ENCODE measurements at regions not wholly inside any gene's neighbourhood (a gene's known extent, or its start where the extent isn't known, plus 50 kb on each side); places are given as distances from the start of the nearest gene placed in this dataset.
A peak's percentile ranks its signal among the peaks of the same experiment; 100 is the strongest.
"Not testable (repeated sequence)": the region's sequence is repeated elsewhere in the genome, so short reads cannot be mapped to it uniquely, and the experiment has no call there.

GRCh38 chr6:100212131-100212530 lies 218.1 kb upstream of the MCHR2 start:
- no peaks in the 10 kb centered on the region for H3K4me1 ChIP-seq (ENCODE audit: control insufficient read depth in 5 of 5, insufficient read depth in 5 of 5, low read length in 5 of 5)
- no peak overlapping the region for H3K4me3 ChIP-seq (ENCODE audit: low read depth in 1 of 5, low read length in 5 of 5)
- H3K36me3 ChIP-seq (ENCODE audit: control insufficient read depth in 5 of 5, insufficient read depth in 5 of 5, low read length in 5 of 5), result no peaks in the 10 kb centered on the region
- H3K27ac ChIP-seq (ENCODE audit: low read depth, low read length), result no peak overlapping the region
- no peaks in the 10 kb centered on the region for H3K9me3 ChIP-seq (ENCODE audit: control insufficient read depth in 5 of 5, low read length in 5 of 5)
- no peak overlapping the region for H3K9ac ChIP-seq (ENCODE audit: low read length in 5 of 5)
- H3K27me3 ChIP-seq (ENCODE audit: control insufficient read depth in 5 of 5, insufficient read depth in 4 of 5, low read length in 5 of 5), result no peaks in the 10 kb centered on the region

- H3K27me3 ChIP-seq (ENCODE audit: control insufficient read depth in 5 of 5, insufficient read depth in 4 of 5, low read length in 5 of 5), result no peaks in the 10 kb centered on the region
- no peaks in the 10 kb centered on the region for H3K4me1 ChIP-seq (ENCODE audit: control insufficient read depth in 5 of 5, insufficient read depth in 5 of 5, low read length in 5 of 5)
- H3K9me3 ChIP-seq (ENCODE audit: control insufficient read depth in 5 of 5, low read length in 5 of 5), result no peaks in the 10 kb centered on the region
- H3K9ac ChIP-seq (ENCODE audit: low read length in 5 of 5), result no peak overlapping the region
- H3K27ac ChIP-seq (ENCODE audit: low read depth, low read length), result no peak overlapping the region
- no peaks in the 10 kb centered on the region for H3K36me3 ChIP-seq (ENCODE audit: control insufficient read depth in 5 of 5, insufficient read depth in 5 of 5, low read length in 5 of 5)
- H3K4me3 ChIP-seq (ENCODE audit: low read depth in 1 of 5, low read length in 5 of 5), result no peak overlapping the region
Measured at GRCh38 chr6:100210137-100211117, 216.4 kb upstream of the MCHR2 start.

- Histone ChIP-seq H3K27ac (ENCODE audit: low read depth, low read length) (no peak overlapping the region), H3K9me3 (ENCODE audit: control insufficient read depth in 5 of 5, low read length in 5 of 5) (no peaks in the 10 kb centered on the region), H3K27me3 (ENCODE audit: control insufficient read depth in 5 of 5, insufficient read depth in 4 of 5, low read length in 5 of 5) (no peaks in the 10 kb centered on the region), H3K4me3 (ENCODE audit: low read depth in 1 of 5, low read length in 5 of 5) (no peak overlapping the region), H3K4me1 (ENCODE audit: control insufficient read depth in 5 of 5, insufficient read depth in 5 of 5, low read length in 5 of 5) (no peaks in the 10 kb centered on the region), H3K36me3 (ENCODE audit: control insufficient read depth in 5 of 5, insufficient read depth in 5 of 5, low read length in 5 of 5) (no peaks in the 10 kb centered on the region), H3K9ac (ENCODE audit: low read length in 5 of 5) (no peak overlapping the region)
Measured at GRCh38 chr6:100209323-100210136, 215.5 kb upstream of the MCHR2 start.

- Histone ChIP-seq H3K27ac (ENCODE audit: low read depth, low read length) (no peak overlapping the region), H3K9ac (ENCODE audit: low read length in 5 of 5) (no peak overlapping the region), H3K9me3 (ENCODE audit: control insufficient read depth in 5 of 5, low read length in 5 of 5) (no peaks in the 10 kb centered on the region), H3K27me3 (ENCODE audit: control insufficient read depth in 5 of 5, insufficient read depth in 4 of 5, low read length in 5 of 5) (no peaks in the 10 kb centered on the region), H3K36me3 (ENCODE audit: control insufficient read depth in 5 of 5, insufficient read depth in 5 of 5, low read length in 5 of 5) (no peaks in the 10 kb centered on the region), H3K4me3 (ENCODE audit: low read depth in 1 of 5, low read length in 5 of 5) (no peak overlapping the region), H3K4me1 (ENCODE audit: control insufficient read depth in 5 of 5, insufficient read depth in 5 of 5, low read length in 5 of 5) (no peaks in the 10 kb centered on the region)
Measured at GRCh38 chr6:100203400-100203799, 209.4 kb upstream of the MCHR2 start.

GRCh38 chr6:100202417-100203194 lies 208.6 kb upstream of the MCHR2 start:
- H3K4me3 ChIP-seq (ENCODE audit: low read depth in 1 of 5, low read length in 5 of 5), result no peak overlapping the region
- no peaks in the 10 kb centered on the region for H3K36me3 ChIP-seq (ENCODE audit: control insufficient read depth in 5 of 5, insufficient read depth in 5 of 5, low read length in 5 of 5)
- H3K27ac ChIP-seq (ENCODE audit: low read depth, low read length), result peak overlapping the region; percentile 37
- H3K4me1 ChIP-seq (ENCODE audit: control insufficient read depth in 5 of 5, insufficient read depth in 5 of 5, low read length in 5 of 5), result no peaks in the 10 kb centered on the region
- H3K9ac ChIP-seq (ENCODE audit: low read length in 5 of 5), result no peak overlapping the region
- H3K9me3 ChIP-seq (ENCODE audit: control insufficient read depth in 5 of 5, low read length in 5 of 5), result no peaks in the 10 kb centered on the region
- H3K27me3 ChIP-seq (ENCODE audit: control insufficient read depth in 5 of 5, insufficient read depth in 4 of 5, low read length in 5 of 5), result no peaks in the 10 kb centered on the region

GRCh38 chr6:100196214-100196982 lies 202.4 kb upstream of the MCHR2 start:
- H3K9me3 ChIP-seq (ENCODE audit: control insufficient read depth in 5 of 5, low read length in 5 of 5); H3K9ac ChIP-seq (ENCODE audit: low read length in 5 of 5); H3K4me1 ChIP-seq (ENCODE audit: control insufficient read depth in 5 of 5, insufficient read depth in 5 of 5, low read length in 5 of 5); H3K4me3 ChIP-seq (ENCODE audit: low read depth in 1 of 5, low read length in 5 of 5); H3K27me3 ChIP-seq (ENCODE audit: control insufficient read depth in 5 of 5, insufficient read depth in 4 of 5, low read length in 5 of 5); H3K36me3 ChIP-seq (ENCODE audit: control insufficient read depth in 5 of 5, insufficient read depth in 5 of 5, low read length in 5 of 5); H3K27ac ChIP-seq (ENCODE audit: low read depth, low read length): not testable (repeated sequence)

GRCh38 chr6:100195244-100195643 lies 201.2 kb upstream of the MCHR2 start:
- H3K9me3 ChIP-seq (ENCODE audit: control insufficient read depth in 5 of 5, low read length in 5 of 5); H3K27ac ChIP-seq (ENCODE audit: low read depth, low read length); H3K36me3 ChIP-seq (ENCODE audit: control insufficient read depth in 5 of 5, insufficient read depth in 5 of 5, low read length in 5 of 5); H3K4me3 ChIP-seq (ENCODE audit: low read depth in 1 of 5, low read length in 5 of 5); H3K4me1 ChIP-seq (ENCODE audit: control insufficient read depth in 5 of 5, insufficient read depth in 5 of 5, low read length in 5 of 5); H3K27me3 ChIP-seq (ENCODE audit: control insufficient read depth in 5 of 5, insufficient read depth in 4 of 5, low read length in 5 of 5); H3K9ac ChIP-seq (ENCODE audit: low read length in 5 of 5): not testable (repeated sequence)

GRCh38 chr6:100194535-100194934 lies 200.5 kb upstream of the MCHR2 start:
- no peak overlapping the region for H3K9ac ChIP-seq (ENCODE audit: low read length in 5 of 5)
- H3K4me1 ChIP-seq (ENCODE audit: control insufficient read depth in 5 of 5, insufficient read depth in 5 of 5, low read length in 5 of 5), result no peaks in the 10 kb centered on the region
- H3K4me3 ChIP-seq (ENCODE audit: low read depth in 1 of 5, low read length in 5 of 5), result no peak overlapping the region
- H3K27me3 ChIP-seq (ENCODE audit: control insufficient read depth in 5 of 5, insufficient read depth in 4 of 5, low read length in 5 of 5), result no peaks in the 10 kb centered on the region
- H3K36me3 ChIP-seq (ENCODE audit: control insufficient read depth in 5 of 5, insufficient read depth in 5 of 5, low read length in 5 of 5), result no peaks in the 10 kb centered on the region
- no peak overlapping the region for H3K27ac ChIP-seq (ENCODE audit: low read depth, low read length)
- no peaks in the 10 kb centered on the region for H3K9me3 ChIP-seq (ENCODE audit: control insufficient read depth in 5 of 5, low read length in 5 of 5)

GRCh38 chr6:100188754-100189153 lies 194.7 kb upstream of the MCHR2 start:
- no peaks in the 10 kb centered on the region for H3K27me3 ChIP-seq (ENCODE audit: control insufficient read depth in 5 of 5, insufficient read depth in 4 of 5, low read length in 5 of 5)
- no peak overlapping the region for H3K27ac ChIP-seq (ENCODE audit: low read depth, low read length)
- no peaks in the 10 kb centered on the region for H3K9me3 ChIP-seq (ENCODE audit: control insufficient read depth in 5 of 5, low read length in 5 of 5)
- no peak overlapping the region for H3K9ac ChIP-seq (ENCODE audit: low read length in 5 of 5)
- no peaks in the 10 kb centered on the region for H3K36me3 ChIP-seq (ENCODE audit: control insufficient read depth in 5 of 5, insufficient read depth in 5 of 5, low read length in 5 of 5)
- H3K4me3 ChIP-seq (ENCODE audit: low read depth in 1 of 5, low read length in 5 of 5), result no peak overlapping the region
- H3K4me1 ChIP-seq (ENCODE audit: control insufficient read depth in 5 of 5, insufficient read depth in 5 of 5, low read length in 5 of 5), result no peaks in the 10 kb centered on the region
